HFFc6 (cell line): ENCODE measurements at regions not wholly inside any gene's neighbourhood (a gene's known extent, or its start where the extent isn't known, plus 50 kb on each side); places are given as distances from the start of the nearest gene placed in this dataset.

Source experiments
- DNase-seq: peaks from one replicate; pipeline ENCODE4 v3.0.0-alpha.2; 2018
- H3K27ac Mint-ChIP-seq: 2 replicates; pipeline ENCODE4 v1.8.0; 2020; ENCODE audit warnings: mild to moderate bottlenecking, mixed read lengths
- H3K27me3 Mint-ChIP-seq: 2 replicates; pipeline ENCODE4 v1.8.0; 2021; ENCODE audit warnings: mild to moderate bottlenecking, moderate library complexity, mixed read lengths; ENCODE audit not compliant: insufficient read depth
- H3K36me3 Mint-ChIP-seq: 2 replicates; pipeline ENCODE4 v1.8.0; 2021; ENCODE audit warnings: low read depth, mixed read lengths
- H3K4me1 Mint-ChIP-seq: 2 replicates; pipeline ENCODE4 v1.8.0; 2020; ENCODE audit warnings: low read depth, mixed read lengths
- H3K4me3 Mint-ChIP-seq: 2 replicates; pipeline ENCODE4 v1.8.0; 2020; ENCODE audit warnings: mild to moderate bottlenecking, moderate library complexity, mixed read lengths
- H3K9me3 Mint-ChIP-seq: 2 replicates; pipeline ENCODE4 v1.8.0; 2020; ENCODE audit warnings: mild to moderate bottlenecking, mixed read lengths
- TF ChIP-seq, protein P1 (sequence below): fragments of 200-600 bp; sonication (generic); IDR thresholded peaks from 2 replicates; pipeline ENCODE4 v1.5.0; 2021; ENCODE audit warnings: antibody characterized with exemption, mild to moderate bottlenecking

DNA sequence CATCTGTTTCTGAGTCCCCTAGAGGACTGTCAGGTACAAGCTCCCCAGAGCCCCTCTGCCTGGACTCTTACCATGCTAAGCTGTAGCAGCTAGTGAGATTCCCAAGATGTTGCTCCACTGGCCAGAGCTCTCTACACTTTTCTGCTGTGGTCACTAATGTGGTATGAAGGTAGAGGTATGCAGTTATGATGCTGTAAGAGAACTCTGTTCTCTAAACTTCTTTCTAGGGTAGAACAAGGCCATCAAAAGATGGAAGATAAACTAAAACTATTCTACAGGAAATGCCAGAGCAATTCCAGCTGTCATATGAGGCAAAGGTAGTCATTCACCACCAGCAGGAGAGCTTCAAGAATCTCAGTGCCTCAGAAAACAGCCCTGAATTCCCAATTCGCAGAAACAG is 517.4 kb upstream of the ARRDC4 start:
- Mint-ChIP-seq H3K4me3 (no peak overlapping the region), H3K36me3 (no peaks in the 10 kb centered on the region; the same call in 1 of the 2 replicates), H3K4me1 (no peaks in the 10 kb centered on the region), H3K27ac (no peak overlapping the region), H3K9me3 (peaks cover 53% of the 10 kb centered on the region), H3K27me3 (no peaks in the 10 kb centered on the region)
- no peak for DNase-seq
- TF ChIP-seq, protein P1, sequence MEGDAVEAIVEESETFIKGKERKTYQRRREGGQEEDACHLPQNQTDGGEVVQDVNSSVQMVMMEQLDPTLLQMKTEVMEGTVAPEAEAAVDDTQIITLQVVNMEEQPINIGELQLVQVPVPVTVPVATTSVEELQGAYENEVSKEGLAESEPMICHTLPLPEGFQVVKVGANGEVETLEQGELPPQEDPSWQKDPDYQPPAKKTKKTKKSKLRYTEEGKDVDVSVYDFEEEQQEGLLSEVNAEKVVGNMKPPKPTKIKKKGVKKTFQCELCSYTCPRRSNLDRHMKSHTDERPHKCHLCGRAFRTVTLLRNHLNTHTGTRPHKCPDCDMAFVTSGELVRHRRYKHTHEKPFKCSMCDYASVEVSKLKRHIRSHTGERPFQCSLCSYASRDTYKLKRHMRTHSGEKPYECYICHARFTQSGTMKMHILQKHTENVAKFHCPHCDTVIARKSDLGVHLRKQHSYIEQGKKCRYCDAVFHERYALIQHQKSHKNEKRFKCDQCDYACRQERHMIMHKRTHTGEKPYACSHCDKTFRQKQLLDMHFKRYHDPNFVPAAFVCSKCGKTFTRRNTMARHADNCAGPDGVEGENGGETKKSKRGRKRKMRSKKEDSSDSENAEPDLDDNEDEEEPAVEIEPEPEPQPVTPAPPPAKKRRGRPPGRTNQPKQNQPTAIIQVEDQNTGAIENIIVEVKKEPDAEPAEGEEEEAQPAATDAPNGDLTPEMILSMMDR: no peak

DNA sequence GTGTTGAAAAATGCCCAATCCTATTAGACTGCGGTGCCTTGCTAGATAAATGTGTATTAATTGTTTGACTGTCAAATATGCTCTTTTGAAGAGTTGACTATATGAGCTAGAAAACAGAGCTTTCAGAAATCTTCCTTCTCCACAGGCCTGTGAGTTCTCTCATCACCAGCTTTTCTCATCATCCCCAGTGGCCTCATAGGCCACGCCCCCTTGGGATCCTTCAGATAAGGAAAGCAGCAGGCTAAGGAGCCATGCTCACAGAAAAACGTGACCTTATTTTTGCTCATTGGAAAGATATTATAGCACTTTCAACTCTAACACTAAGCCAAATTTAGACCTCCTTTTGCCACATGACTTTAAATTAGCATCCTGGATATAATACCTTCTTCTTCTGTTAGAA is 514.4 kb upstream of the ARRDC4 start:
- no peak for DNase-seq
- Mint-ChIP-seq H3K4me1 (no peaks in the 10 kb centered on the region), H3K27me3 (no peaks in the 10 kb centered on the region), H3K27ac (no peak overlapping the region), H3K9me3 (peaks cover 47% of the 10 kb centered on the region), H3K4me3 (no peak overlapping the region), H3K36me3 (no peaks in the 10 kb centered on the region; the same call in 1 of the 2 replicates)
- TF ChIP-seq, protein P1: no peak

DNA sequence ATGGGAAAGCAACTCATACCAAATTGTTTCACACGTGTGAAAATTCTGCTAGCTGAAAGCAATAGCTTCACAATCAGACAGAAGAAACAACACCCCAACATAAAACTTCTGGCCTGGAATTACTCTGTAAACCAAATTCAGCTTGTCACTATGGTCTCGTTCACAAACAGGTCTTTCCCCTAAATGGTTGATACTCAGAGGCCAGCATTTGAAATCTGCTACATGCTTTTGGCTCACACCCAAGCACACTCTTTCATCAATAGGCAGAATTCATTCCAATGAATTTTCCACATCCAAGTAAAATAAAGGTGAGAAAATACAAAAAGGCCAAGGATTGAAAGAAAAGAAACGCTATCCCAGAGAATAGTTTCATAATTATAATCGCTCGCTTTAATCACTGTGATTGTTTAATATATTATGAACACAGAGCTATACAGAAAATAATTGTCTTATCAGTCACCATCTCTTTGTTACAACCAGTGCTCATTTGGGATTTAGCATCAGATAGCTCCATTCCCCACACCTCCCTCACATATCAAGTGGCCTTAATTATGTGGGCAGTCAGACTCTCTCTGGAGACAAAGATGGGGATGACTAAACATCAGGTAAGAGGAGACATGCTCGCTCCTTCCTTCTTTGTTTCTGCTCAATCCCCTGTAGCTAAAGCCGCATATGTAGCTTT is 503.8 kb upstream of the ARRDC4 start:
- H3K27ac Mint-ChIP-seq: no peak overlapping the region
- H3K36me3 Mint-ChIP-seq: no peaks in the 10 kb centered on the region
- TF ChIP-seq, protein P1: no peak
- H3K4me1 Mint-ChIP-seq: no peaks in the 10 kb centered on the region
- no peaks in the 10 kb centered on the region for H3K27me3 Mint-ChIP-seq
- no peak for DNase-seq
- peaks cover 25% of the 10 kb centered on the region for H3K9me3 Mint-ChIP-seq
- no peak overlapping the region for H3K4me3 Mint-ChIP-seq

DNA sequence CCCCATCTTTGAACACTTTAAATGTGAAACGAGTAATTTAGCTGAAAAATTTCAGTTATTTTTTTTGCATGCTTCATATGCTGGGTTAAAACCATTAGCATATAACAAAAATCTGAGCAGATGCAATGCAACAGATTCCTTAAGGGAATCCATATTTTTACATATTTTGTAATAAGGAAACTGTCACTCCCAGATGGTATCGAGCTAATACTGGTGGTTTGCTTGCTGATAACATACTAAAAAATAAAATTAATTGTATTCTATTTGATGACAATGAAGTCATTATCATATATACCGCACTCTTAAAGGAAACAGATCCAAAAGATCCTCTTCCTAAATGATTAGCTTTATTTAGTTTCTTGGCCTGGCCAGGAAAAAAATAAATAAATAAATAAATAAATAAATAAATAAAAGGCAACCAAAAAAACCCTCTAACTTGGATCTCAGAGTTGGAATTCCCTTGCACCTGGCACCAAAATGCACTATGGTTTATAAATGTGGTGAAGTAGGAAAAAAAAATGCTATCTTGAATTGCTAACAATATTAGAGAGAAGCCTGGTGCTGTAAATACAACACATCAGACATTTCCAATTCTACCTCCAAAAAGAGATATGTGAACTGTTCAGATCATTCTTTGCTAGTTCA is 503.2 kb upstream of the ARRDC4 start:
- H3K27ac Mint-ChIP-seq: no peak overlapping the region
- no peak for DNase-seq
- no peaks in the 10 kb centered on the region for H3K36me3 Mint-ChIP-seq
- peaks cover 25% of the 10 kb centered on the region for H3K9me3 Mint-ChIP-seq
- no peaks in the 10 kb centered on the region for H3K27me3 Mint-ChIP-seq
- H3K4me1 Mint-ChIP-seq: no peaks in the 10 kb centered on the region
- TF ChIP-seq, protein P1: no peak
- H3K4me3 Mint-ChIP-seq: no peak overlapping the region

DNA sequence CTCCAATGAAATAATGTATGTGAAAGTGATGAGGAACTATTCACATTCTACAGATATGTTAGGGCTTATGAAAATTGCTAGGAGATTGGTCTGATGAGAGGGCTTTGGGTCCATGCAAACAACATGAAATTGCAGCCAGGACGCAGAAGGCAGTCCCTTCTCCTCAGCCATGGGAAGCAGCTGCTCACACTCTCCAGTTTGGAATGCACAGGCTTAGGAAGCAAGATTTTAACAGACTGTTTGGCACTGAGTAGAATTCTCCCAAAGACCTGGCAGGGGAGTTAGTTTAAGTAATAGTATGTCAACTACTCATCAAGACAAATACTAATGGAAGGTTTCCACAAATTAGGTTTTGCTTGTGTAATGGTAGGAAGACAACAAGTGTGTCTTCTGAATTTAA is 500.7 kb upstream of the ARRDC4 start:
- Mint-ChIP-seq H3K4me3 (no peak overlapping the region), H3K4me1 (no peaks in the 10 kb centered on the region), H3K27me3 (no peaks in the 10 kb centered on the region), H3K36me3 (no peaks in the 10 kb centered on the region), H3K9me3 (peaks cover 24% of the 10 kb centered on the region), H3K27ac (no peak overlapping the region)
- DNase-seq: no peak
- TF ChIP-seq, protein P1: no peak
